ENCODE measurements at regions not wholly inside any gene's neighbourhood (a gene's known extent, or its start where the extent isn't known, plus 50 kb on each side); places are given as distances from the start of the nearest gene placed in this dataset.
A peak's percentile ranks its signal among the peaks of the same experiment; 100 is the strongest.

DNA sequence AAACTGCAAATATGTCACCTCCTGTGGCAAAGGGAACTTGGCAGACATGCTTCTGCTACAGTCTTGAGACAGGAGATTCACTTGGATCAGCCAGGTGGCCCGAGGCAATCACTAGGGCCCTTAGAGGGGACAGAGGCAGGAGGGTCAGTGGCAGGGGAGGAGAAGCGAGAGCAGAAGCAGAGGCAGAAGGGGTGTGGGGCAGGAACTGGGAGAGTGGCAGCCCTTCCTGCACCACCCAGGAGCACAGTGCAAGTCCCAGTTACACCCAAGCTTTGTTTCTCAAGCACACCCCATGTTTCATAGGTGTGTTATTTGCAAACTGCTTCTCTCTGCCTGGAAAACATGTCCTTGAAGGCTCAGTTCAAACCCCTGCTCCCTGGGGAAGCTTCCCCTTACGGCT lies 309.7 kb upstream of the MYT1L start:
- DNase-seq (ENCODE audit: low read depth): no peak

DNA sequence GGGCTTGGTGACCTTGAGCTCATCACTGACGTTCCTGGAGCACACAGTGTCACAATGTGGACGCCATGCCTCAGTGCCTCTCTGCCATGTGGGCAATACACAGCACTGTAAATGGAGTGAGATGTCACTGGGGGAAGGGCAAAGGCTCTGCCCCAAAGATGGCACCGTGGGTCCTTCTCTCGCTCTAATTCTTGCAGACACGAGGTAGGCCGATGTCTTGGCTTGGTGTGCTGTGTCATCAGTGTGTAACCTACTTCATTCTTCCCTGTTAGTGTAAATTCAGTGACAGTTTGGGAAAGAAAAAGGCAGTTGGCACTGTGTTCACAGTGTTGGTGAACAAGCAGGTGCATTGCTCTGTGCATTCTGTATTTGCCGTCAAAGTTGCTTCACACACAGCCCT lies 309.3 kb upstream of the MYT1L start:
- no peak for DNase-seq (ENCODE audit: low read depth)

DNA sequence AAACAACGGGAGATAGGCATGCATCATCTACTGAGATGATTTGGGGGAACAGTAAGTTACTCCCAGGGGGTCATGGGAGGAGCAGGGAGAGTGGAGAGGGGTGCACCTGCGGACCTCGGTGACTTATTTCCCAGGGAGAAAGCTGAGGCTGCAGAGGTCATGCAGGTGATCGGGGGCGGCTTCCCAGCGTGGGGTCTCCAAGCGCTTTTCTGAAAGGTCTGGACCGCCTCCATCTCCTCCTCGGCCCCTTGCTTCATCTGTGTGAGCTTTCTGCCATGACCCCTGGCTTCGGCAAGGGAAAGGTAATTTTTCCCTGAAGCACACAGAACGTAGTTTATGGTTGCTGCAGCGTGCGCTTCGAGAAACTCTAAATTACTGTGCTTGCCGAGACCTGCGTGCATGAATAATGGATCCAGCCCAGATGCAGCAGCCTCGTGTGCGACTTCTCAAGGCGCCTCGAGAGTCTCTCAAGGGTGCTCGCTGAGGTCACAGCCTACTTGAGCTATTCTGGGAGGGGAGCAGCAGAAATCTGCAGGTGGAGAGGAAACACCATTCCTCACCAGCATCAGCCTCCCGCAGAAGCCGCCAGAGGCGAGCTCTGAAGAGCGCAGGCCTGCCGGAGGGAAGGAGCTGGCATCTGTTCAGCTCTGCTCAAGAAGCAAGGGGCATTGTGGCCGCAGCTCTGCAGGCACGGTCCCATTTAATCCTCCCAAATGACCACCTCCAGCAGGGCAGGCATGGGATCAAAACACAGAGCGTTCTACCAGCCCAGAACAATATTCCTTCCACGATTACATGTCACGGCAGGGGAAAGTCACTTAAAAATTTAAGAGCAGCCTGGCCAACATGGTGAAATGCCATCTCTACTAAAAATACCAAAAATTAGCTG lies 308.4 kb upstream of the MYT1L start:
- no peak for DNase-seq (ENCODE audit: low read depth)

DNA sequence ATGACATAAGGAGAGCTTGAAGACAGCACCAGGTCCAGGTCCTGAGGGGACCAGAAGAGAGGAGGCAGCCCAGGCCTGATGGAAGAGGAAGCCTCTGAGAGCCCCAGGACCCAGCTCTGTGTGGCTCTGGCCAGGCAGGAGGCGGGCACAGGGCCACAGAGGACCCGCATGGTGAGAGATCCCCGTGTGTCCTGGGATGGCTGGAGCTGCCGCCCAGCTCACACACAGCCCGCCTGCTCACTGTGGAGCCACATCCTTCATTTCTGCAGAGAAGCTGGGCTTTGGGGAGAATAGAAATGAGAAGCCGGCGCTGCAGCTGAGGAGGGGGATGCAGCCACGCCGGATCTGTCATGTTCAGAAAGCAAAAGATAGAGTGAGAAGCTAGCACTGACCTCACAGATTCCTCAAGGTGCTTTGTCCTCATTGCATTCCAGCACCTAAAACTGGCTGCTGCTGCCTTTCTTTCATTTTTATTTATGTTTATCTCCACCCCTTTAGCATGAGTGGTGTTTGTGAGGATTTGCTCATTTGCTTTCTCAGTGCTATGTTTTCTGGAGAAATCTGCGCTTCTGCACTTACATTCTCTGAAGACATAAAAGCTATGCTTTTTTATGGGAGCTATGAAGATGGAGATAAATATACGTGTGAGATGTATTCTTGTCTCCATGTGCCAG lies 307.6 kb upstream of the MYT1L start:
- no peak for DNase-seq (ENCODE audit: low read depth)

DNA sequence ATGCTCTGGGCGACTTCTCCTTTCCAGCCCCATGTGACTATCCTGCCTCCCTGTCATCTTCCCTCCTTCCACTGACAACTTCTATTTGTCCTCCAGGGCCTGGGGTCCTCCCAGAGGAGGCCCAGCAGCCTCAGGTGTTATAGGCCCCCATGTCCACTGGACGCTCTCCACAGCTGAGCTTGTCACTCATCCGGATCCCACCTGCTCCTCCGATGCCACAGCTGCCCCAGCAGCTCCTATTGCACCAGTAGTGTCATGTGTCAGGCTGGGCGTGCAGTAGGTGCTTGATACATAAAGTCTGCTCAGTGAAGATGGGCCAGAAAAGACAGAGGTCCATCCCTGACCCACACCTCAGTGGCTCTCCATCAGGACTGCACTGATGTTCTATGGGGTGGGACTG lies 305.7 kb upstream of the MYT1L start:
- DNase-seq (ENCODE audit: low read depth): no peak

DNA sequence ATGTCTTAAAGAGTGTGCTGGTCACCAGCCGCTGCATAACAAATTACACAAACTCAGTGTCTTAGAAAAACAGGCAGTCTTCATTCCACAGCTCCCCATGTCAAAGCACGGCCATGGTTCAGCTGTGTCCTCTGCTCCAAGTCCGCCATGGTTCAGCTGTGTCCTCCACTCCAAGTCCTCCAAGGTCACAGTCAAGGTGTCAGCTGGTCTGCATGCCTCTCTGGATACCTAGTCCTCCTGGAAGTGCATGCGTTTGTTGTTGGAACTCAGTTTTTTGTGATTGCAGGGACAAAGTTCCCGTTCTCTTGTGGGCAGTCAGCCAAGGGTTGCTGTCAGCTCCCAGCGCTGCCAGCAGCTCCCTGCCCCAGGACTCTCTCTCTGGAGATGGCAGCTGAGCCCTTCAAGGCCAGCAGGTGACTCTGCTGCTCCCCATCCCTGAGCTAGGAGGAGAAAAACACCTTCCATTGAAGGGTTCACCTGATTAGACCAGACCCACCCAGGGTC lies 304.0 kb upstream of the MYT1L start:
- DNase-seq (ENCODE audit: low read depth): no peak

DNA sequence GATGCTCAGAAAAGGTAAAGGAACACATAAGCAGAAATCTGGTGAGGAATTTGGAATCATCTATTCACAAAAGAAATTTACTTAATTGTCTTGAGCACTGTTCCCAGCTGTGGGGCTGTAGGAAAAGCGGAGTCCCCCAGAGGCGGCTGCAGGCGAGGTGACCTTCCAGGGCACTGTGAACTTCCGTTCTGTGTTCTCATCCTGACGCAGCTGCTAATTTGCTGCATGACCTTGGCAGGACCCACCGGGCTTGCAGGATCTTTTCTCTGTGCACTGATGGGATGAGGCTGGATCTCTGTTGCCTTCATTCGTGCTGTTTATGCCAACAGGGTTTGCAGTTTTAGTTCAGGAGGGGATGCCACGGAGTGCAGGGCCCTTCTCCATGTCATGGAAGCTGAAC lies 301.9 kb upstream of the MYT1L start:
- DNase-seq (ENCODE audit: low read depth): no peak

DNA sequence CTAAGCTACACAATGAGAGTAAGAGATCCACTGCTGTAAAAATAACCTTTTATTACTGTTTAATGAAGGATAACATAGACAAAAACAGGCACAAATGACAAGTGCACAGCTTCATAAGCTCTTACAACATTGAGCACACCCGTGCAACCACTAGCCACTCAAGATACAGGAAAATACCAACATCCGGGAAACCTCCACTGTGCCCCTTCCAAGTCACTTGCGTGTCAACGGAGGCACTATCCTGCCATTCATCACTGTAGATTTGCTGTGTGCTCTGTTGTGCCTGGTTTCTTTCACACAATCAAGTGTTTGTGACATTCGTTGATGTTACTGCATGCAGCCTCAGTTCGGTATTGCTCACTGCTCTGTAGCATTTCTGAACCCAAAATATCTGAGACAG lies 292.9 kb upstream of the MYT1L start:
- no peak for DNase-seq (ENCODE audit: low read depth)

DNA sequence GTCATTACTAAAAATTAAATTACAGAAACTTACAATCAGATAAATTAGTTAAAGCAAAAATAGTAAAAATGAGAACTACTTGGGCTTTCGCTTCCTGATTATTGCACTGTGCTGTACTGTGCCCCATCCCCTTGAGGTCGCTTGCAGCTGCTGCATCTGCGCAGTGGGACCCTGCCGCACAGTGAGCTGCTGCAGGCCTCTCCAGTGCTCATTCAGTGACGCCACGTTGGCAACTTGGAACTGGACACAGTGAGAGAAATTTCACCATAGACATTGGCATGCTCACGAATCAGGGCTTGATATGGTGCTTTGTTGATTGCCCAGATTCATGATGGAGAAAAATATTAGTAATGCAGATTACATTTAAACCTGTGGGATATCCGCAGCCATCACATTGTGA lies 290.8 kb upstream of the MYT1L start:
- no peak for DNase-seq (ENCODE audit: low read depth)

DNA sequence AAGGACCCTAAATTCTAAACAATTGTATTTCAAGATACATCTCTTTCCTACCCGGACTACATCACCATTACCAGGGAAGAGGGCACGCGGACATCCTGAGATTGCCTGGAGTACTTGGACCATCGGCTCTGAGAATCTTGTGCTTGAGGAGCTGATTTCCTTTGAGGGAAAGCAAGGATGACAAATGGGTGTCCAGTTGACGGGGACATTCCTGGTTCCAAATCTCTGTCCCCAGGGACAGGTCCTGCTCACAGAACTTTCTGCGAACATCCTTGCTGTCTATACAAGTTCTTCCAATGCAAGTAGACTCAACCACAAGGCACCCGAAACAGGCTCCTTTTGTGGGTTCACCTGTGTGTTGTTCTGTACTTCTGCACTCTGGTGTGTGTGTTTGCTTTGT lies 289.5 kb upstream of the MYT1L start:
- no peak for DNase-seq (ENCODE audit: low read depth)

DNA sequence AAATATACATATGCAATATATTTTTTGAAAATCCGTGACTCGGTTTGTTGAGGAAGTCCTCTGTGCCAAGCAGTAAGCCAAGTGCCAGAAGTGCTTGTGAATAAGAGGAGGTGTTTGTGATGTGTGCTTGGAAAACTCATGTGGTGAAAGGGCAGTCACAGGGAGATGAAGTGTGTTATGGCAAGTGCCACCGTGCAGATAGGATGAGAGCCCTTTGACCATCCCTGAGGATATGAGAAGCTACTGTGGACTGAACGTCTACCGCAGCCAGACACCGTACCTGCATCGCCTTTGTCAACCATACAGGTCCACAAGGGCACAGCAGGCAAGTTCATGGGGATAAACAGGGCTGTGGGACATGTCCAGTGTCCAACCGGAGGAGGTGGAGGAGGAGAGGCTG lies 288.9 kb upstream of the MYT1L start:
- DNase-seq (ENCODE audit: low read depth): no peak

DNA sequence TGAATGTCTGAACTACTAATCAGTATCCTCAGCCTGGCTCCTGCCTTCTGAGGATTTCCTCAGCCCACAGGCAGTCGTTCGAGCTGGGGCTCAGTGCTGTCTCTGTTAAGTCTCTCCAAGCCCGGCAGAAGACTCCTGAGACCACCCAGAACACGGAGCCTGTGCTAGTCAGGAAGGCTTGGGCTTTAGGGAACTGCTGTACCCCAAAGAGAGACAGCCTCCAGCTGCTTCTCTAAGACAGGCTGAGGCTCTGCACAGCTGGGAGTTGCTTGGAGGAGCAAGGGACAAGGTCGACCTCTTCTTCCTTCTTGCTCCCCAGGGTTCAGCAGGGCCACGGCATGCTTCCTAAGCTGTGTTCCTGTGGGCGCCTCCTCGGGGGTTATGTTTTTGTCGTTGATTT lies 283.4 kb upstream of the MYT1L start:
- no peak for DNase-seq (ENCODE audit: low read depth)

DNA sequence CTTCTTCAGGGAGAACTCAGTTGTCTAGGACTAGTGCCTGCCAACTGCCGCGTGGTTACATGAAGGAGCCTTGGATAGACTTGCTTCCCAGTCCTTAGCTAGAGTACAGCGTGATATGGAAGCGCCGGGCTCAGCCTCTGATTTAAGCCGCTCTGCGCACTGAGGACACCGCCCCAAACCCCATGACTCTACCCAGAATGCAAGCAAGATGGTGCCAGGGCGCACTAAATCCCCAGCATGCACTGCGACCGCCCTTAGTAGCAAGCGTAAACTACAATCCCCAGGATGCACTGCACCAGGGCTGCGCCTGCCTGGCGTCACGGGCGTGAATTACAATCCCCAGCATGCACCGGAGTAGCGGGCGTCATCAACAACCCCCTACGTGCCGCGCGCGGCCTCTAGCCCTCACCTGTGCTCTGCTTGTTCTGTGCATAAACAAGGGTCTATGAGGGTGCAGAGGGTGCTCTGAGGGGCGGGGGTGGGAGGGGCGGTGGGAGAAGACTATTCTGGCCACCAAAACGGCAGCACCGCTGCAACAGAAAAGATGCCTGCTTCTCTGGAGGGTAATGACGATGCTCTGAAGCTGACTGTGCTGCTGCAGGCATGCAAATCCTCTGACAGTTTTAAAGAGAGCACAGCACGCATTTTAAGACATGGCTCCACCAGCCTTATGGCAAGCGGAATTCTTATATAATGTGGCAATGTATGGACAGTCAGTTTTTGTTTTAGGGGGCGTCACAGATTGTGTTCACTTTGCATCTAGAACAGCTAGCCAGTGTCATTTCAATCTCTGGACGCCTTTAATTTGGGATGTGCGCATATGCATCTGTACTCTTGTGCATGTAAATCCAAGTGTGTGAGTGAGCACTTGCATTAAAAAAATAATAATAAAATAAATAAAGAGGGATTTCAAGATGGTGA lies 282.5 kb upstream of the MYT1L start:
- DNase-seq (ENCODE audit: low read depth): peak; percentile 80

DNA sequence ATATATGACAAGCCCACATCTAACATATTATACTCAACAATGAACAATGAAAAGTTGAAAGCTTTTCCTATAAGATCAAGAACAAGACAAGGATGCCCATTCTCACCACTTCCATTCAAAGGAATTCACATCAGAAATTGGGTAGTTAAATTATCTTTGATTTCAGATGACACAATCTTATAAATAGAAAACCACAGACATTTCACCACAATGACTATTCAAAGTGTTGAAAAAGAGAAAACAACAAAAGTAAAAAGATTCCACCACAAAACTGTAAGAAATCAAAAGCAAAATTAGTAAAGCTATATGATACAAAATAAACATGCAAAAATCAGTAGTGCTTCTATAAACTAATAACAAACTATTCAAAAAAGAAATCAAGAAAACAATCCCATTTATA lies 279.7 kb upstream of the MYT1L start:
- DNase-seq (ENCODE audit: low read depth): no peak

DNA sequence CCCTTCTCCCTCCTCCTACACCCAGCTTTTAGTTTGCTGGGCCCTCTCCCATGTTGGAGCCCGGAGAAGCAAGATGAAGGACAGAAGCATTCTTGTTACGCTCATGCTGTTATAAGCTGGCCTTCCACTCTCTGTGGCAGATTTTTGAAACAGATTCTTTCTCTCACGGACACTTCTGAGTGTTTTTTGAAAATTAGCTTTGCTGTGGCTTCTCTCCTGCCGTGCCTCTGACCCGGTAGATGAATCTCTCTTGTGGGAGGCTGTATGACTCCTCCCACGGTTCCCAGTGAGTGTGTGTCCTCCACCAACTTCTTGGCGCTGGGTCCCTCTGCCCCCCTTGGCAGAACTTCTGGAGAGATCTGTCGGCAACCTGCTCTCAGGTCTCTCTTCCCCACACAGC lies 269.3 kb upstream of the MYT1L start:
- DNase-seq (ENCODE audit: low read depth): no peak

DNA sequence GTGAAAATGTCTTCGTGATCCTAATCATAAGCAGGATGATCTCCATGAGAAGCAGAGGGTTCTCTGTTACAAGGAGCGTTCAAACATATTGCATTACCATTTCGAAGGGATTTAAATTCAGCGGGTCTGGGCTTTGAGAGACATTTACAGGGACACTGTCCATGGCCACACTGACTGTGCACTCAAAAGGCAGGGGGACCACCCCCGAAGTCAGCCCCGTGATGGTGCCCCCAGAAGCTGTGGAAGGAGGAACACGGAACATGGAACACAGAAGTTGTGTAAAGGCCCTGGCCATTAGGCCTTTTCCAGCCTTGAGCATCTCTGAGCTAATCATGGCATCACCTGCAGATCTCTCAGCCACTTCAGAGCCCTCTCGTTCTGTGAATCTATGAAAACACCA lies 268.4 kb upstream of the MYT1L start:
- no peak for DNase-seq (ENCODE audit: low read depth)

DNA sequence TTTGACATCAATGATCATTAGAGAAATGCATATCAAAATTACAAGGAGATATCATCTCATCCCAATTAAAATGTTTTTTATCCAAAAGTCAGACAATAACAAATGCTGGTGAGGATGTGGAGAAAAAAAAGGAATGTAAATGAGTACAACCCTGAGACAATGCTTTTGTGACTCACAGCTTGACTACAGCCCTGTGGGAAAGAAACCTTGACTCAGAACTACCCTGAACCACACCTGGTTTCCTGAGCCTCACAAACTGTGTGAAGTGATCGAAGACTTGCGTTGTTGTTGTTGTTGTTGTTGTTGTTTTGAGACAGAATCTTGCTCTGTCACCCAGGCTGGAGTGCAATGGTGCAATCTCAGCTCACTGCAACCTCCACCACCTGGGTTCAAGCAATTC lies 266.6 kb upstream of the MYT1L start:
- no peak for DNase-seq (ENCODE audit: low read depth)

DNA sequence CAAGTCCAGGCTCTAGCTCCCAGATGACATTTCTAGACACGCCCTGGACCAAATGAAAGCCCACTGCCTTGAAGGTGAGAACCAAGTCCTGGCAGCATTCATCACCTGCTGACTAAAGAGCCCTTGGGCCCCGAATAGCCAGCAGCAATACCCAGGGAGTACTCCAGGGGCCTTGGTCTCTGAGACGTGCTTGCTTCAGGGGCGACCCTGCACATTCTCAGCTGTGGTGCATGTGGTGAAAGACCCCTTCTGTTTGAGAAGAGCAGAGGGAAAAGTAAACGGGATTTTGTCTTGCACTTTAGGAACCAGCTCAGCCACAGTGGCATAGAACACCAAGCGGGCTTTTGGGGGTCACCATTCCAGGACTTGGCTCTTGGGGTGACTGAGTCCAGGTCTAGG lies 260.5 kb upstream of the MYT1L start:
- no peak for DNase-seq (ENCODE audit: low read depth)

DNA sequence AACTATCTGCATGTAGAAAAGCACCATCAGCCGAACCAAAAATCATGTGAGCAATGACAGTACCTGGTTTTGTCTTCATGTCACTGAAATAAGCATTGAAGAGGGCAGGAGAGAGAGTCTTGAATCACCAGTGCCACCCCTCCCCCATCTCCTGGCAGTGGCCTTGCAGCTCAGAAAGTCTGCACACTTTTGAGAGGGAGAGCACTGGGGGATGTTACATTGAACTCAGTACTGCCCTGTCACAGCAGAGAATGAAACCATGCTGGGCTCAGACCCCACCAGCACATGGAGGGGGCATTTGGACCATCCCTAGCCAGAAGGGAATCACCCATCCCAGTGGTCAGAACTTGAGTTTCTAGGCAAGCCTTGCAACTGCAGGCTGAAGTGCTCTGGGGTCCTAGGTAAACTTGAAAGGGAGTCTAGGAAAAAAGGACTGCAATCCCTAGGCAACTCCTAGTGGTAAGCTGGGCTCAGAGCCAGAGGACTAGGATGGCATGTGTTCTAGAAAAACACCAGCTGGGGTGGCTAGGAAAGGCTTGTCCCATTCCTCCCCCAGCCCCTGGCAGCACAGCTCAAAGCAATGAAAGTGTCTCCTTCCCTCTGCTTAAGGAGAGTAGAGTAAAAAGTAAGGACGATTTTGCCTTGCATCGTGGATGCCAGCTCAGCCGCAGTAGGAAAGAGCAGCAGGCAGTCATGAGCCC lies 259.9 kb upstream of the MYT1L start:
- no peak for DNase-seq (ENCODE audit: low read depth)

DNA sequence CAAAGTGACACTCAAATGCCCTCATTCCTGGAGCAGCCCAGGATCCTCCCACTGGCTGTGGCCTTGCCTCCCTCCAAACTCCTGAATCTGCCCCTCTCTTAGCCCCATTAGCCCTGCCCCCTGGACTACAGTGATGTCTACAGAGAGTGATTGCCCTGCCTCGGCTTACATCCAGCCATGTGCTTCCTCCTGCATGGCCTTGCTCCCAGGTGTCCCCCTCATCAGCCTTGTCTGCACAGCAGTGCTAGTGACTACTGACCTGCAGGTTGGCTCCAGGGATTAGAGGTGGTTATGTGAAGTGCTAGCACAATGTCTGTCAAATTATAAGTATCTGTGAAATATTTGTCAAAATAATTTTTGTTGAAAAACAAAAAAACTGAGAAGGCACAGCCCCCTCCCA lies 259.1 kb upstream of the MYT1L start:
- no peak for DNase-seq (ENCODE audit: low read depth)

DNA sequence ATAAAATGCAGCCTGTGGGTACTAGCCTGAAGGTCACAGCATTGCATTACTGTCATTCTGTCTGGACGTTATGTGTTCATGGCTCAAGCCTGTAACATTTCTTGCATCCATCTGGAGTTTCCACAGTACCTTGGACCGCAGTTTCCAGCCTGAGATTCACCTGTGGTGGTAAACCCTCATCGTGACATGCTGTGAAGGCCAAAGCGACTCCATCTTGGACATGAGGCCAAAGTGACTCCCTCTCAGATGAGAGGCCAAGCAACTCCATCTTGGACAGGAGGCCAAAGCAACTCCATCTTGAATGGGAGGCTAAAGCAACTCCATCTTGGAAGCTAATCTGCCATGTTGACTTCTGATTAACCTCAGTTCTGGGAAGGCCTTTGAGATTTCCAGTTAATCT lies 257.7 kb upstream of the MYT1L start:
- no peak for DNase-seq (ENCODE audit: low read depth)

DNA sequence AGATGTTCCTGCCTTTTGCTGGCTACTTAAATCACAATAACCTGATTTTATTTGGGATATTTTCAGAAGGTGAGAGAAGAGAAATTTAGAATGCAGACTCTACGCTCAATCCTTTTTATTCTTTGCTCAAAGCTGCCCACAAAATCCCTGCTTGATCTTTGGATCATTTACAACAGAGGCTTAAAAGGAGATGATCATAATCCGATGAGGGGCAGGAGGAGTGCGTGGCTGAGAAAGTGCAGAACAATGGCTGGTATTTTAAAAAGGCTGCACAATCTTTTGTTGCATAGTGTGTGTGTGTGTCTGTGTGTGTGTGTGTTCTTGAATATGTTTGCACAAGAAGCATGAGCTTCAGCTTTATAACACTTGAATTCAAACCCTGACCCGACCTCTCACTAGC lies 256.3 kb upstream of the MYT1L start:
- DNase-seq (ENCODE audit: low read depth): no peak
